ENCODE measurements at regions not wholly inside any gene's neighbourhood (a gene's known extent, or its start where the extent isn't known, plus 50 kb on each side); places are given as distances from the start of the nearest gene placed in this dataset.

DNA sequence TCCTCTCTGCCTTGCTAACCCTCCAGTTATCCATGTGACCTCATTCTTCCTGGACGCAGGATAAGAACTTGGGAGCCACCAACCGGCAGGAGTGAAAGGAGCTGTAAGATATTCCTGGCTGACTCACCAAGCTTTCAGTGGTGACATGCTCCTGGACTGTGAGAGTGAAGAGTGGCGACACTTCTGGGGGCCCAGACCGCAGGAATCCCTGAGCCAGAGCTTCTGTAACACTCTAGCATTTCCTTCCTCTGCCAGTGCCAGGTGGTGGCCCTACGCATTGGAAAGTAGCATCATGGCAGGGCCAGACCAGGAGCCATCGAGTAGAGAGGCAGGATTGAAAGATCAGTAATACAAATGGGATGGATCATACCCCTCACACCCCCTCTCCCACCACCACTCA is 474.3 kb downstream of the ACTRT1 start:
- TF ChIP-seq, protein P1, sequence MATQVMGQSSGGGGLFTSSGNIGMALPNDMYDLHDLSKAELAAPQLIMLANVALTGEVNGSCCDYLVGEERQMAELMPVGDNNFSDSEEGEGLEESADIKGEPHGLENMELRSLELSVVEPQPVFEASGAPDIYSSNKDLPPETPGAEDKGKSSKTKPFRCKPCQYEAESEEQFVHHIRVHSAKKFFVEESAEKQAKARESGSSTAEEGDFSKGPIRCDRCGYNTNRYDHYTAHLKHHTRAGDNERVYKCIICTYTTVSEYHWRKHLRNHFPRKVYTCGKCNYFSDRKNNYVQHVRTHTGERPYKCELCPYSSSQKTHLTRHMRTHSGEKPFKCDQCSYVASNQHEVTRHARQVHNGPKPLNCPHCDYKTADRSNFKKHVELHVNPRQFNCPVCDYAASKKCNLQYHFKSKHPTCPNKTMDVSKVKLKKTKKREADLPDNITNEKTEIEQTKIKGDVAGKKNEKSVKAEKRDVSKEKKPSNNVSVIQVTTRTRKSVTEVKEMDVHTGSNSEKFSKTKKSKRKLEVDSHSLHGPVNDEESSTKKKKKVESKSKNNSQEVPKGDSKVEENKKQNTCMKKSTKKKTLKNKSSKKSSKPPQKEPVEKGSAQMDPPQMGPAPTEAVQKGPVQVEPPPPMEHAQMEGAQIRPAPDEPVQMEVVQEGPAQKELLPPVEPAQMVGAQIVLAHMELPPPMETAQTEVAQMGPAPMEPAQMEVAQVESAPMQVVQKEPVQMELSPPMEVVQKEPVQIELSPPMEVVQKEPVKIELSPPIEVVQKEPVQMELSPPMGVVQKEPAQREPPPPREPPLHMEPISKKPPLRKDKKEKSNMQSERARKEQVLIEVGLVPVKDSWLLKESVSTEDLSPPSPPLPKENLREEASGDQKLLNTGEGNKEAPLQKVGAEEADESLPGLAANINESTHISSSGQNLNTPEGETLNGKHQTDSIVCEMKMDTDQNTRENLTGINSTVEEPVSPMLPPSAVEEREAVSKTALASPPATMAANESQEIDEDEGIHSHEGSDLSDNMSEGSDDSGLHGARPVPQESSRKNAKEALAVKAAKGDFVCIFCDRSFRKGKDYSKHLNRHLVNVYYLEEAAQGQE (IDR thresholded peaks at IDR 0.05; ENCODE audit: insufficient read depth in 1 of 2, low read depth in 2 of 2, low read length in 1 of 2): no peak
- TF ChIP-seq POLR2AphosphoS5 (IDR thresholded peaks at IDR 0.05; ENCODE audit: low read depth, low read length): no peak
- TF ChIP-seq, protein P2, sequence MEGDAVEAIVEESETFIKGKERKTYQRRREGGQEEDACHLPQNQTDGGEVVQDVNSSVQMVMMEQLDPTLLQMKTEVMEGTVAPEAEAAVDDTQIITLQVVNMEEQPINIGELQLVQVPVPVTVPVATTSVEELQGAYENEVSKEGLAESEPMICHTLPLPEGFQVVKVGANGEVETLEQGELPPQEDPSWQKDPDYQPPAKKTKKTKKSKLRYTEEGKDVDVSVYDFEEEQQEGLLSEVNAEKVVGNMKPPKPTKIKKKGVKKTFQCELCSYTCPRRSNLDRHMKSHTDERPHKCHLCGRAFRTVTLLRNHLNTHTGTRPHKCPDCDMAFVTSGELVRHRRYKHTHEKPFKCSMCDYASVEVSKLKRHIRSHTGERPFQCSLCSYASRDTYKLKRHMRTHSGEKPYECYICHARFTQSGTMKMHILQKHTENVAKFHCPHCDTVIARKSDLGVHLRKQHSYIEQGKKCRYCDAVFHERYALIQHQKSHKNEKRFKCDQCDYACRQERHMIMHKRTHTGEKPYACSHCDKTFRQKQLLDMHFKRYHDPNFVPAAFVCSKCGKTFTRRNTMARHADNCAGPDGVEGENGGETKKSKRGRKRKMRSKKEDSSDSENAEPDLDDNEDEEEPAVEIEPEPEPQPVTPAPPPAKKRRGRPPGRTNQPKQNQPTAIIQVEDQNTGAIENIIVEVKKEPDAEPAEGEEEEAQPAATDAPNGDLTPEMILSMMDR (IDR thresholded peaks at IDR 0.05): no peak
